GM12875 (cell line): ENCODE measurements at regions not wholly inside any gene's neighbourhood (a gene's known extent, or its start where the extent isn't known, plus 50 kb on each side); places are given as distances from the start of the nearest gene placed in this dataset.
"Not testable (repeated sequence)": the region's sequence is repeated elsewhere in the genome, so short reads cannot be mapped to it uniquely, and the experiment has no call there.

Experiments used
- H3K4me3 ChIP-seq: one replicate; pipeline ENCODE4 v1.5.1; 2011; ENCODE audit warnings: low read depth, low read length, control low read depth
- CTCF ChIP-seq: IDR thresholded peaks from 2 replicates; pipeline ENCODE4 v1.5.1; 2011; ENCODE audit warnings: low read depth, mild to moderate bottlenecking, control low read depth, inconsistent platforms, low read length, moderate library complexity, borderline replicate concordance; ENCODE audit not compliant: insufficient read depth

GRCh38 chr14:84485036-84485435, 1044.9 kb upstream of the FLRT2 start:
- no peak for TF ChIP-seq CTCF
- no peak overlapping the region for H3K4me3 ChIP-seq

- no peak for TF ChIP-seq CTCF
- H3K4me3 ChIP-seq: no peak overlapping the region
Observed at GRCh38 chr14:84490081-84490480, 1039.9 kb upstream of the FLRT2 start.

GRCh38 chr14:84492685-84493084, 1037.3 kb upstream of the FLRT2 start:
- TF ChIP-seq CTCF: no peak
- no peak overlapping the region for H3K4me3 ChIP-seq

GRCh38 chr14:84493779-84494178, 1036.2 kb upstream of the FLRT2 start:
- no peak for TF ChIP-seq CTCF
- no peak overlapping the region for H3K4me3 ChIP-seq

GRCh38 chr14:84496677-84497076, 1033.3 kb upstream of the FLRT2 start:
- TF ChIP-seq CTCF: no peak
- H3K4me3 ChIP-seq: no peak overlapping the region

GRCh38 chr14:84512823-84513222, 1017.1 kb upstream of the FLRT2 start:
- H3K4me3 ChIP-seq: not testable (repeated sequence)

- no peak for TF ChIP-seq CTCF
- no peak overlapping the region for H3K4me3 ChIP-seq
Observed at GRCh38 chr14:84519836-84520235, 1010.1 kb upstream of the FLRT2 start.

GRCh38 chr14:84520711-84521338, 1009.1 kb upstream of the FLRT2 start:
- H3K4me3 ChIP-seq: no peak overlapping the region
- TF ChIP-seq CTCF: no peak
